Thyroid gland (tissue), 4 donors: ENCODE measurements at regions not wholly inside any gene's neighbourhood (a gene's known extent, or its start where the extent isn't known, plus 50 kb on each side); places are given as distances from the start of the nearest gene placed in this dataset.
"Not testable (repeated sequence)": the region's sequence is repeated elsewhere in the genome, so short reads cannot be mapped to it uniquely, and the experiment has no call there.

ENCODE experiments used
- CTCF ChIP-seq, 6 experiments: fragments of 200-600 bp in 3 of 6; fragments of 450-650 bp in 3 of 6; sonication (generic) in 3 of 6; IDR thresholded peaks; one replicate each; pipeline ENCODE4 v1.5.1; 2016 to 2019; ENCODE audit warnings: antibody characterized with exemption in 6 of 6, mild to moderate bottlenecking in 2 of 6, inconsistent platforms in 1 of 6, moderate library complexity in 1 of 6
- POLR2A ChIP-seq, 2 donors: fragments of 450-650 bp; IDR thresholded peaks; one replicate each; pipeline ENCODE4 v1.6.1; 2017; ENCODE audit warnings: antibody characterized with exemption in 2 of 2, mild to moderate bottlenecking in 2 of 2, moderate library complexity in 1 of 2

- TF ChIP-seq CTCF, POLR2A (IDR thresholded peaks at IDR 0.05): not testable (repeated sequence)
Measured at GRCh38 chrY:11102987-11103386, 1575.3 kb downstream of the TSPY10 start.
